LoVo (cell line): ENCODE measurements at regions not wholly inside any gene's neighbourhood (a gene's known extent, or its start where the extent isn't known, plus 50 kb on each side); places are given as distances from the start of the nearest gene placed in this dataset.
"Not testable (repeated sequence)": the region's sequence is repeated elsewhere in the genome, so short reads cannot be mapped to it uniquely, and the experiment has no call there.

Experiments used
- DNase-seq: peaks from one replicate; pipeline ENCODE4 v3.0.0-alpha.2; 2016; ENCODE audit warnings: low spot score

DNA sequence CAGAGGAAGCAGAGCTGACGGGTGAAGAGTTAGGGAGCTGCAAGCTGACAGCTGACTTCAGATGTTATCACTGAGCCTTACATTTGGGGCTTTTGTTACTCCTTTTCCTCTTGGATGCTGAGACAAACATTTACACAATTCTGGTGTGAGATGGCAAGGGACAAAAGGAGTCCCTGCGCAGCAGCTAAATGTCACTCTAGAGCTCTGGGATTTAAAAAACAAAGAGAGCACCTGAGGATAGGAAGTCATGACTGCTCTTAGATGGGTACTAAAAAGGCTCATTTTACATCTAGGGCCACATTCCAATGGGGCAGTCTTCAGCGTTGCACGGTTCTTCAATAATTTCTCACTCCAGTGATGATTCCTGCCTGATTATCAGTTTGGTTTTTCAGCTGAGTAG lies 204.5 kb downstream of the RAB38 start:
- DNase-seq, result no peak

DNA sequence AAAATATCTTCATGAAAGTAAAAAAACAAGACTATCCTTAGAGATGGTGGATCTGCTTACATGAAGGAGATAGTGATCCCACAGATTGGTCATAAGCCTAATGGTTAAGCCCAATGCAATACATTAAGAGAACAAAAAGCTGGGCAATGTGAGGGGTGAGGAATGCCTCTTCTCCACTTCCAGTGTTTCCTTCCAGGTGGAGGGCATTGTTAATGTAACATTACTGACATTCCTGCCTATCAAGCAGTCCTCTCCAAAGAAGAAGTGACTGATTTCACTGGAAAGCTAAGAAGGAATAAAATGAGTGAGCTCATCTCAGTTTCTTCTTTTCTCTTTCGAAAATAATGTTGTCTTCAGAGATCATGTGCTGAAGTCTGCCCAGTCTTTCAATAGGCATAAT lies 207.8 kb downstream of the RAB38 start:
- DNase-seq, result no peak

DNA sequence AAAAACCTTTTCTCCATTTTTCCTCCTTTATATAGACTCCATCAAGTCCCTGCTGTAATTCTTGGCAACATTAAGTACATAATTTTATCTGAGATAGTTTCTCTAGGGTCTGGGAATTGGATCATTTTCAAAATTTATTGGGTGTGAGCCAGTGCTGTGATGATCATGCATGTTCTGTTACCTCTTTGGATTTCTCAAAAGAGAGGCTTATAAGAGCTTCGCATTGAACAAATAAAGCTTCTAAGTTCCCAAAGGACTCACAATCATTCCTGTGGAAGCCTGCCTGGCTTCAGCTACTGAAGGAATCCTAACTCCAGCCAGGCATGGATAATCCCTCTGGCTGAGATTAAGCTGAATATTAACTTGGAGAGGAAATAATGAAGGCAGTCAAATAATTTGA lies 208.5 kb downstream of the RAB38 start:
- DNase-seq, result no peak

DNA sequence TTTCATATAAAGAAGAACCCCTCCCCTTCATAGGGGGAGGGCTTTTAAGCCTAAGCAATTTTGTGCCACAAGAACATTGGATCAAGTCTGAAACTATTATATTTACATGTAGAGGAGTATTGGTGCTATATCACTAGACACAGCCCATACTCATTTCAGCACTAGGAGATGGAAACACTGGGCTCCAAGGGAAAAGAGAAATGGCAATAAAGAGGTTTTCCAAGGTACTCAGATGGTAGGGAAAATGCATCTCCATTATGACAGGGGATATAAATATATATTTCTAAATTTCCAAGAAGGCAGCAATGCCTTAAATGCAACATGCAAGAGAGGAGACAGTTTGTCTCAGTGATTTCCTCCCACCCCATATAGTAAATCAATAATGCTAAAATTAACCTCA lies 209.0 kb downstream of the RAB38 start:
- no peak for DNase-seq

DNA sequence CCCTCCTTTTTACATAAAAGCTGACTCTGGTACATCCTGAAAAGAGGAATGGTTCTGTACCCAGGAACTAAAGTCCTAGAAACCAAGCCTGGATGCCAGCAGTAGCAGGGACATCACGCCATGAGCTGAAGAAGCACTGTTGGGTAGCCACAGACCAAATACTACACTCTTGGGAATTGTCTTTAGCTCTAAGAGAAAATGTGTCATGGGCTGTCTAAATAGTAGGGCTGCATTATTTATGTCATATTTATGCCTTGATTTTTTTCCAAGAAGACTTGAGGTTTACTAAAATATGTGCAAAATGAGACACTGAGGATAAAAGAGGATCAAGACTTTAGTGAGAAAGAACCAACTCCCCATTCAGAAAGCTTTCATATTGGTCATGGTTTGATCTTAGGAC lies 213.6 kb downstream of the RAB38 start:
- DNase-seq, result no peak

DNA sequence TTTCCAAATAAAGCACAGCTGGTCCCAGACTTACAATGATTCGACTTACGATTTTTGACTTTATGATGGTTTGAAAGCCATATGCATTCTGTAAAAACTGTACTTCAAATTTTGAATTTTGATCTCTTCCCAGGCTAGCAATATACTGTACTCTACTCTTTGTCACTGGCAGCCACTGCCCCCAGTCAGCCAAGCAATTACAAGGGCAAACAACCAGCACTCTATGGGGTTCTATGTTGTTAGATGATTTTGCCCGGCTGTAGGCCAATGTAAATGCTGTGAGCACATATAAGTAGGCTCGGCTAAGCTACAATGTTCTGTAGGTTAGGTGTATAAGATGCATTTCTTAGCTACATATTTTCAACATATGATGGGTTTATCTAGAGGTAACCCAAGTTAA lies 217.3 kb downstream of the RAB38 start:
- no peak for DNase-seq

DNA sequence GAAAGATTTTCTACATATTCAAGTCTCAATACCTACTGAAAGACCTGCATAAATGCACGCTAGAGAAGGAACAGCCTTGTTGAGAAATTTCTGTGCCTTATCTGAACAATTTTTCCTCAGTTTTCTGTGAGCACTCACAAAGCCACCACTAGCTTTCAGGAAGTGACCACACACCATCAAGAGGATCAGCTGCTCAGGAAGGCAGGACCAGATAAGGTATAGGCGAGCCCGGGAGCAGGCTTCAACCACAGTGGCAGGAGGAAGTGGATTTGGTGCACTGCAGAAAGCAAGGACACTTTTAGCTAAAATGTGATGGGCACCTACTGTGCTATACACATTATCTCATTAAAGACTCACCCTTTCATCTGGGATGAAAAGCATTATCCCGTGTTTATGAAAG lies 220.8 kb downstream of the RAB38 start:
- no peak for DNase-seq

DNA sequence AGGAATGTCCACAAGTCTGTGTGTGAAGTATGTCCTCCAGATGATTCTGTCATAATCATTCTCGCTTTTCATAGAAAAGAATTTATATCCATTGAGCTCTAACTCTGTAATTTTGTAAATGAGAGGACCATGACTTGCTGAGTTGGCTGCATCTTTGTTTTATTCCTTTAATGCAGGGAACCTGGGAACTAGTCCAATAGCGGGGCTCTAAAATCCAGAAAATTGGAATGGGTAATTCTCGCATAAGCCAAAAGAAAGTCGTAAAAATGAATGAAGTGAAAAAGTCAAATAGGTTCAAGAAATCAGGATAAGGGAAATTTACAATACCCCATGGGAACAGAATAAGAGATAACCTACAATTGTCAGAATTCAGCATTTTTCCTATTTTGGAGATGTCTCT lies 232.5 kb downstream of the RAB38 start:
- no peak for DNase-seq

DNA sequence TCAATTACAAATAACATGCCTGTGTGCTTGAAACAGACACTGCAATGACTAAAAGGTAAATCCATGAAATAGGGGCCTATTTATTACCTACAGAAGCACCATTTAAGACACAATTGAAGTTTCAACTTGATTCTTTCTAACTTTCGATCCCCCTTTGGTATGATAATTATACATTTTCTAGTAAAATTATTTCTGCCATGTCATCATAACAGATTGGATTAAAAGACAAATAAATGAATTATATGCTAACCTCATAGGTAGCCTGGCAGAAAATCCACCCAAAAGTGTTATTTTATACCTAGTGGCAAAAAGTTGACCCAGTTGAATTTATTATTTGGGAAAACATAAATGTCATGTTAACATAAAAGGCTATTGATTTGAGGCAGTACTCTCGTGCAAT lies 241.1 kb downstream of the RAB38 start:
- DNase-seq, result no peak

DNA sequence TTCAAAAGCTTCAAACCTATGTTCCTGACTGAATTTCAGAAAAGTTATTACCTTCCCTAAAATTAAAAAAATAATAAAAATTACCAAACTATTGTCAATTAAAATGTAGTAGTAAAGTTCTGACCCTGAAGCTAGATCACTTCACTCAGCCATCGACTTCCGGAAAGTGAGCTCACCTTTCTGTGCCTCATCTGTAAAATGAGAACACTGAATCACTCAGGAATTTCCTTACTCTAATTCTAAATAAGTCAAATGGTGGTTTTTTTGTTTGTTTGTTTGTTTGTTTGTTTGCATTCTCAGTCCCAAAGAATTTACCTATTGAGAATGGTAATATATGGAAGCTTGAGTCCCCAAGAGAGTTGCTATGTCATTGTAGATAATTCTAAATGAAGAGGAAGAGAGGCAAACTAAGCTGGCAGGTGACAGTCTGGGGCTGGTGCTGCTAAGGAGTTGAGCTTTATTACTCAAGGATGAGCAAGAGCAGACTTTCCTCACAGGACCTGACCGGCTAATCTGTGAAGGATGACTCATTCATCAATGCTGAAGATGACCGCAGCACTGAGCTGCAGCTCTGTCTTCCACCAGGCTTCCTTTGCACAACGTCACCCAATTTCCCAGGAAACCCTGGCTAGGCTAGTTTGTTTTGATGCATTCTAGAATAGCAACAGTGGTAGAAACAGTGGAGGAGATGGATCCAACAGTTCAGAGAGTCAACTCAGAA lies 248.8 kb downstream of the RAB38 start:
- DNase-seq, result peak; percentile 3

DNA sequence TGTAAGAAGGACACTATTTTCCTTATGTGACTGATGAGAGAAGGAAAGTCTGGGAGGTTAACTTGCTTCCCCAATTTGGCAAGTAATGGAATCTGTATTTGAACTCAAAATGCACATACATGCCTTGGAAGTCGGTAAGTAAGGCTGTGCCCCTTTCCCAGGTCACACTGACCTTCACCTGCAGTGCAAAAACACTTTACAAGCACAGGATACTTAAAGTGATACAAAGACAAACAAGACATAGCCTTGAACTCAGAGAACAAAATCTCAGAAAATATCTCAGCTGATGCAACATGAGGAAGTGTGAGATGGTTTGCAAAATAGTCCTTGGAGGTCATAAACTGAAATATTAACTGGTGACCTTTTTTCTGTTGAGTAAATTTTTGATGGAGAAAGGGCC lies 251.1 kb downstream of the RAB38 start:
- DNase-seq, result no peak

DNA sequence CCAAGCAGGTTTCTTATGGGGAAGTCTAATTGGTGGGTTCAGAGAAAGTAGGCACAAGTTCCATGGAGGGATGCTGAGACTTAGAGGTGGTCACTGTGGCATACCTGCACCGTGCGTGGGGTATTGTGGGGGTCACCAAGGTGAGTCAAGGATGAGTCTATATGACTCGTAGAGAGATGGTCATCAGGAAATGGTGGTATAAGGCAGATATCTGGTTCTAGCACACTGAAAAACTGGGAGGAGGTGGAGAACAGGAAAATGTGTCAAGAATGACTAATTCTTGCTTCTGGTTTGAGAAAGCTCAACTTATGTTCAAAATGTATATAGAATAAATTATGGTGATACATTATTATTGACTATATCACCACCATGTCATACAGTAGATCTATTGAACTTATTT lies 258.1 kb downstream of the RAB38 start:
- no peak for DNase-seq

DNA sequence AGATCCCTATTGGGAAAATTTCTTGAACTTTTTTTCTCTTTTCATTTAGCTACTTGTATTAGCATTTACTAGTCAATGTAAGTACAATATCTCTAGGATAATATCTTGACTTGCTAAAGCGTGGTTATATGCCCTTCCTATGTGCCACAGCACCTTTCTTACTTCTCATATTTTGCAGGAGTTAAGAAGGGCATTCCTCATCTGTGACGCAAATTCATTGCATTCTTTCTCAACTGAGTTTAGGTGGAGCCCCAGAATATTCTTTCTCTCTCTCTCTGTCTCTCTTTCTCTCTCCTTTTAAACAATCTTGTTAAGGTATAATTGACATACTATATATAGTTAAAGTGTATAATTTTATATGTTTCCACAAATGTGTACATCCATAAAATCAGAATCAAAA lies 266.1 kb downstream of the RAB38 start:
- no peak for DNase-seq

DNA sequence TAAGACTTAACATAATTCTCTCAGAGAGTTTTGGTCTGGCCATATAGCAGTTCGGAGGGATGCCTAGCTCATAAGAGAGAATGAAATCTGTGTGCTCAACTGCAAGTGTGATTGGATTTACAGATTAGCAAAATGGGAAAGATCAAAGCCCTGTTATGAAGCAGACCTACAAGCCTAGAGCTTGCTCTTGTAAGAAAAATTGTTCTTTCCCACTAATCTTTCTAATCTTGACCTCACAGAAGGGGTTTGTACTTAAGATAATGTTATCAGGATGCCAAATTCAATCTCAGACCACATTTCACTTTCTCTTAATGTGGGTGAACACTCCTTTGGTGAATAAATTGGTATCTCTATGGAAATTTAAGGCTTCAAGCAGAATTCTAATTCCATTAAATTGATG lies 267.2 kb downstream of the RAB38 start:
- no peak for DNase-seq

DNA sequence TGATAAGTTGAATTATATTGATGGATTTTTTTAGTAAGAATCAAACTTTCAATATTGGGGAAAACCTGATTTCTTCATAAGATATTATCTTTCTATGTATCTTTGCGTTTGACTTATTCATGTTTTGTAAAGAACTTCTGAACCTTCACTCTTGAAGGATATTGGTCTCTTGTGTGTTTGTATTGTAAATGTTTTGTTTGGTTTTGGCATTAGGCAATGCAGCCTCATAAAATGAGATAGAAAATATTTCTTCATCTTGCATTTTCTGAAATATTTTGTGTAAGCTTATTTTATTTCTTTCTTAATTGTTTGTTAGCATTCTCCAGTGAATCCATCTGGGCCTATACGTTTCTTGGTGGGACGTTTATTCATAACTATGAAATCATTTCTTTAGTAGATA lies 271.9 kb downstream of the RAB38 start:
- no peak for DNase-seq

DNA sequence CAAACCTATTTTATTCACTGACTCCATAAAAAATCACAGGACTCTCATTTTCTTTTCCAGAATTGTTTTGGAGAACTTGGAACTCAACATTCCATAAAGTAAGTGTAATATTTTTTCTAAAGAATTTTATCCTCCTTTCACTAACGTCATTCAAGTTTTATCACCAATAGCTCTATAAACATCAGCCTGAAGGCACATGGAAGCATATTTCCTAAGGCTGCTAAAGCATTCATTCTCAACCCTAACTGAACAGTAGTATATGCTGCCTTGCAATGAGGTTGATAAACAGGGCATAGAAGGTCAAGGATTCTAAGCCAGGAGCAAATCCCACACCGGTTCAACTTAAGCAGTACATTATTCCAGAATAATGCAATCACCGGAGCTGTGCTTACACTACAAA lies 273.9 kb downstream of the RAB38 start:
- no peak for DNase-seq

DNA sequence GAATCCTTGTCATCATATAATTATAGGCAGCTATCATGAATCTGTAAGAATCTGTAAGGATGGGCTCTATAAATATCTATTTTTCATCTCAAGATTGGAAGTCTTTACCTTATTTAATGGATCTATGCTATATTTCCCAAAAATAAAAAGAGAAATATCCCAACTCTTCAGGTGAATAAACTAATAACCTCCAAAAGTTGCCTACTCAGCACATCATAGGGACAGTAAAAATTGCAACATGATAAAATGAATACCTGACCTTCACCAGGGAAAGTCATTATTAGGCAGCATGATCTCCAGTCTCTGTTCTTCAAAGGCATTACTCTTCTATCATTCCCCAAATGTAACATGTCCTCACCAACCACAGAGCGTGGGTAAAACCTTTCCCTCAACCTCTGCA lies 277.3 kb downstream of the RAB38 start:
- DNase-seq, result no peak

DNA sequence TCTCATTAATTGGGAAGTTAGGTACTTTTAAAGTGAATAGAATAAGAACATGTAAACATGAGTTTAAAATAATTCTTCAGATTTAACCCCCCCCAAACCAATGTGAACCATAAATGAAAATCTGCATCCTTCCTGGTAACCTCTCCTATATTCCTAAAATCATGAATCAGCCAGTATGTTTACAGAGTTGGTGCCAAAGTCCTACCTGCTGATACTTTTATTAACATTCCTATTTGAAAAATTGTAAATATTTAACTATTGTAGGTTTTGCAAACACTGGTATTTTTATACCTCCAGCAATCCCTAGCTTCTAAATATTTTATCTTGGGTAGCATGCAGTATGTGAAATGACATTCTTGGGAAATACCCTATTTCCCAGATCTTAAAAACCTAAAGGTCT lies 278.2 kb downstream of the RAB38 start:
- DNase-seq, result no peak

DNA sequence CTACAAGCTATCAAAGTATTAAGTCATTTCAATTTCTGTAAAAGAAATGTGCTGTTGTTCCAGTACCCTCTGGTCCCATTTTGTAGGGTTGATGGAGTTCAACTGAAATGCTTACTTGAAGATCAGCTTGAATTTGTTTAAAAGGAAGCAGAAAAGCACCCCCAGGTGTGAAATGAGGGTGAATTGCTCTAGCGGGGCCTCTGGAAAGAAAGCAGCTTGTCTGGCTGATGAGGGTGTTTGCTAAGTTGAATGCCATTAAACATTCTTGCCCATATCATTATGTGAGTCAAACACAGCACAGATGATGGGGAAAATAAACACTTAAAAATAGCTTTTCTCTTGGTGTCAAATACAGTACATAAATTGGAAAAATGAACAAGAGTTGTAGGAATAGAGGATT lies 280.3 kb downstream of the RAB38 start:
- no peak for DNase-seq

DNA sequence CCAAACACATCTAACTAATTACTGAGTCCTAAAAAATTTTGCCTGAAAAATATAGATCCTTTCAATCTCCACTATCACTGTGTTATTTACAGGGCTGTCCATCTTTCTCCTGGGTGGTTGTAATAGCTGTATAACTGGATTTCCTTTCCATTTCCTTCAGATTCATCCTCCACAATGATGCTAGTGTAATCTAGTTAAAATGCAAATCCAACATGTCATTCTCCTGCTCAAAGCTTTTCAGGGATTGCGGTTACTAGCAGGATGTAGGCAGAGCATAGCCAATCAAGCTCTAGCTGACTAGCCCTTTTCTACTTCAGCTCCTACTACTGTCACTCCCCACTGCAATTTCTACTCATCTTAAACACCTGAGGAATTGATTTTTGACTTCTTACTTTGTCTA lies 283.0 kb downstream of the RAB38 start:
- no peak for DNase-seq

DNA sequence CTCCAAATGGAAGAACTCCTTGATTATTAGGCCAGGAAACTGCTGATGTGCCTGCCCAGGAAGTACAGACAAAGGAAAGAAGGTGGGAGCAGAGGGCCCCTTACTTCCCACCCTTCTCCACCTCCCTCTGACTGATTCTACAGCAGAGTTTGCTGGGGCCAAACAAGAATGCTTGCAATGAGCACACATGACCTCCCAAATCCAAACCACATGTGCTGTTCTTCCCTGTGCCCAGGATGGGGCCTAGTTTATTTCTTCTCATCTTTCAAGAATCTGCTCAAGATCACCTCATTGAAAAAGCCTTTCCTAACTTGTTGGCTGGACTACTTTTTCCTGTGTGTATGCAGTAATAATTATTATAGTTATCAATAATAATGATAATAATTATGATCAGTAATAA lies 286.1 kb downstream of the RAB38 start:
- no peak for DNase-seq

DNA sequence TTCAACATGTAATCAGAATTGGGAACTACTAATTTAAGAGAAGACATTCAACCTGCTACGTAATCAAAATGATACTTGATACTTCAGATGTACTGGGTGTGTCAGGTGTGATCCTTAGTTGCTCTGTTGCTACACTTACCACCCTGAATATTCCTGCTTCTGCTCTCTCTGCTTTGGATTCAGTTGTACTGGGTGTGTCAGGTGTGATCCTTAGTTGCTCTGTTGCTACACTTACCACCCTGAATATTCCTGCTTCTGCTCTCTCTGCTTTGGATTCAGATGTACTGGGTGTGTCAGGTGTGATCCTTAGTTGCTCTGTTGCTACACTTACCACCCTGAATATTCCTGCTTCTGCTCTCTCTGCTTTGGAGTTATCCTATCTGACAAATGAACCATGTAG lies 290.2 kb downstream of the RAB38 start:
- not testable (repeated sequence) for DNase-seq

DNA sequence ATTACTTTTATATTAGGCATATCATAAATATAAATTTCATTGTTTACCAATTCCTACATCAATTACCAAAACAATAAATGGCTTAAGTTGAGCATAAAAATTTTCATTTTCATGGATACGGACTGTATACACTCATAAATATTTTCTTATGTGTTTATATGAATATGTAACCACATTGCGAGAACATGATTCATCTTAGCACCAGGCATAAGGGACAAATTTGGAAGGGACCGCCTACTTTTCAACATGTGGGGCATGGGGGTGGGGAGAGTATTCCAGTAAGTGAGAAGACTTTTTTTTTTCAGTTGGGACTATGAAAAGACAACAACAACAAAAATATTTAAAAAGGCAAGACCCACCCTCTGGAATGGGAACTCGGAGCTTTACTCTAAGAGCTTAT lies 296.1 kb downstream of the RAB38 start:
- DNase-seq, result no peak

DNA sequence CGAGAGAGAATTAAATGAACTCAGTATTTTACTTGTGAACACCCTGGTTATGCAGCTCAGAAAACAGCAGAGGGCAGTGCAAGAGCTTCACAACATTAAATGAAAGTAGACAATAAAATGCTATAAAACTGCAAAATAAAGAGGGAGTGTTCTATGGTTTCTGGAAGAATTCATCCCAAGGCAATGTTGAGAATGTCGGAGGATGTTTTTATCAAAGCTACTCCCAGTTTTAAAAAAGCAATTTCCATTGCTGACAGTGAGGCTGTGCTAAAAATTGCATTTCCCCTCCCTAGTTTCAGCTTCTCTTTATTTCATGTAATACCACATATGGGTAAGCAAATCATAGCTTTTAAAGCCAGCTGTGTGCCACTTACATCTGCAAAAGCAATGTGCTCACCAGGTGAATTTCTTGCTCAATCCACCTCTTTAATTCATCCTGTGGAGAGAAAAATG lies 296.8 kb downstream of the RAB38 start:
- no peak for DNase-seq

DNA sequence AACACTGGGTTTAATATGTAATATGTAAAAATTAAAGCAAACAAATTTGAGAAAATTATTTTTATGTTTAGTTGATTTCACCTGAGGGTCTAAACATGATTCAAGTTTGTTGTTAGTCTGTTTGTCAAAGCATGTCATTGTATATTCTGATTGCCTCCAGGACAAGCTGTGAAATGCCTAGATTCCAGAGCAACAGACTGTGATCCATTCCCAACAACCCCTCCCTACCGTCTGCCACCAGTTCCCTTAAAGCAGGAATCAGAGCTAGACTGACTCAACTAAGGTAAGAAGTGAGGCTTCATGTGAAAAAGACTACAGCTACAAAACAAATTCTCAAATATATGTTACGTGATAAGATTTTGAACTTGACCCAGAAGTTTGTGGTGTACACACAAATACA lies 304.2 kb downstream of the RAB38 start:
- no peak for DNase-seq
